ENCODE measurements at regions not wholly inside any gene's neighbourhood (a gene's known extent, or its start where the extent isn't known, plus 50 kb on each side); places are given as distances from the start of the nearest gene placed in this dataset.

DNA sequence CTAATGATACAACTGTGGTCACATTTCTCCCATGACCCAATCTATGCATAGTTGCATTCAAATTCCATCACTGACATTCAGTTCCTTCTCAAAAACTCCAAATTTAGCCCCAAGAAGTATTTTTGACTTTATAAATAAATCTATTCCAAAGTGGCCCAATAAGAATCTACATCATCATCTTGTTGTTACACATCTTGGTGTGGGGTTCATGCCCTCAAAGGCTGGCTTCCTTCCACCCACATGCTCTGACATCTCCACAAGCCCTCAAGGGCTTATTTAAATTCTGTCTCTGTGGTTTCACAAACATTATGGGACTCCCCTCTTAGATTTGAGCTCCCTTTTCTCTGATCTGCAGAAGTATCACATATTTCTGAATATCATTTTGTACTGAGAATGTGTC lies 585.3 kb upstream of the BTBD3 start:
- TF ChIP-seq, protein P1, sequence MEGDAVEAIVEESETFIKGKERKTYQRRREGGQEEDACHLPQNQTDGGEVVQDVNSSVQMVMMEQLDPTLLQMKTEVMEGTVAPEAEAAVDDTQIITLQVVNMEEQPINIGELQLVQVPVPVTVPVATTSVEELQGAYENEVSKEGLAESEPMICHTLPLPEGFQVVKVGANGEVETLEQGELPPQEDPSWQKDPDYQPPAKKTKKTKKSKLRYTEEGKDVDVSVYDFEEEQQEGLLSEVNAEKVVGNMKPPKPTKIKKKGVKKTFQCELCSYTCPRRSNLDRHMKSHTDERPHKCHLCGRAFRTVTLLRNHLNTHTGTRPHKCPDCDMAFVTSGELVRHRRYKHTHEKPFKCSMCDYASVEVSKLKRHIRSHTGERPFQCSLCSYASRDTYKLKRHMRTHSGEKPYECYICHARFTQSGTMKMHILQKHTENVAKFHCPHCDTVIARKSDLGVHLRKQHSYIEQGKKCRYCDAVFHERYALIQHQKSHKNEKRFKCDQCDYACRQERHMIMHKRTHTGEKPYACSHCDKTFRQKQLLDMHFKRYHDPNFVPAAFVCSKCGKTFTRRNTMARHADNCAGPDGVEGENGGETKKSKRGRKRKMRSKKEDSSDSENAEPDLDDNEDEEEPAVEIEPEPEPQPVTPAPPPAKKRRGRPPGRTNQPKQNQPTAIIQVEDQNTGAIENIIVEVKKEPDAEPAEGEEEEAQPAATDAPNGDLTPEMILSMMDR (IDR thresholded peaks at IDR 0.05; ENCODE audit: insufficient read depth, low read length, poor library complexity, severe bottlenecking), result no peak
- no peak overlapping the region for H3K4me3 ChIP-seq (ENCODE audit: low read depth, low read length)
- H3K36me3 ChIP-seq (ENCODE audit: control insufficient read depth, insufficient read depth, low read length), result no peaks in the 10 kb centered on the region
- no peaks in the 10 kb centered on the region for H3K27me3 ChIP-seq (ENCODE audit: control insufficient read depth, insufficient read depth, low read length)
- no peak for DNase-seq (ENCODE audit: low read depth)

DNA sequence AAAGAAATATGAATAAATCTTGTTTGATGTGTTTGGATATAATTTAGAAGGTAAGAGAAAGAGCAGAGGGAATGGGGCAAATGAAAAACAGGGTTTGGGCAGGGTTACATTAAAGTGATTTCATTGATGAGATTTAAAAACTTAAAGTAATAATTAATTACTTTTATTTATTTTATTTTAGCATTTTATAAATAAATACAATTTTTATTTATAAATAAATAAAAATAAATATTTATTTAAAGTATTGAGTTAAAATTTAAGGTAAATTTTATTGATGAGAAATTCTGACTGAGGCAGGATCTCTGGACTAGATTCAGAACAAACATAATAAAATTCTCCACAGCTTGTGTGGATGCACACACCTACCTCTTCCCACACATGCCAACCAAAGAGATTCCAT lies 584.1 kb upstream of the BTBD3 start:
- DNase-seq (ENCODE audit: low read depth), result no peak
- TF ChIP-seq, protein P1 (IDR thresholded peaks at IDR 0.05; ENCODE audit: insufficient read depth, low read length, poor library complexity, severe bottlenecking), result no peak
- H3K27me3 ChIP-seq (ENCODE audit: control insufficient read depth, insufficient read depth, low read length), result no peaks in the 10 kb centered on the region

DNA sequence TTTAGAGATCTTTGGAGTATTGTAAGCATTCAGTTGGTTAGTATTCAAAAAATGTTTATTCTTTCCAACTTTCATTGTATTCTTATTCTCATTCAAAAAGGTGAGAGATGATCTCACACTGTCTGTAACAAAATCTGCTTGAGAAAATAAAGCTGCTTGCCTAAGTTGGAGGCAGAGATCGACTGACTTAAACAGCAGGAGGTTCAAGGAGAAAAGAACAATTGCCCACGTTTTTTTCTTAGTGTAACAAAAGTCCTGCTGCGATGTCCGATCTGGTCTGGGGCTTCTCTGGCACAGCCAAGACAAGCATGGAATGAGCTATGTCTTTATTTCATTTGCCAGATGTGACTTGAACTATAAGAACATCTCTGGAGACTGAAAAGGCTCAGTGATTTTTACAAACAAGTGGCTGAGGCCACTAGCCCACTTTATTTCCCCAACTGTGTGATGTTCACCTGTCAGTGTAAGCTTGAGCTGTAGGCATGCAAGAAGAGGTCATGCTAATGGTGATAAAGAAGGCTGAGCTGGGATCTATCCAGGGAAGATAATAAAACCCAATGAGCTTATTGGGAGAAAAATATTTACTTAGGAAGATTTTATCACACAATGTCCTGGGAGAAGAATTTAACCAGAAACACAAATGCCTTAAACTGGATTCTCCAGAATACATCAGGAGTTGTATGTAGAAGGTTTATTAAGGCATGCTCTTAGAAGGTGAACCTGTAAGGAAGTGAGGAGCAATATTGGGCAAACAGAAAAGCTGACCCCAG lies 580.1 kb upstream of the BTBD3 start:
- Histone ChIP-seq H3K27me3 (ENCODE audit: control insufficient read depth, insufficient read depth, low read length) (no peaks in the 10 kb centered on the region), H3K36me3 (ENCODE audit: control insufficient read depth, insufficient read depth, low read length) (no peaks in the 10 kb centered on the region), H3K4me3 (ENCODE audit: low read depth, low read length) (no peak overlapping the region)
- no peak for DNase-seq (ENCODE audit: low read depth)
- TF ChIP-seq, protein P1 (IDR thresholded peaks at IDR 0.05; ENCODE audit: insufficient read depth, low read length, poor library complexity, severe bottlenecking), result no peak

More for the DNA sequence above, 584.1 kb upstream of the BTBD3 start:
- Histone ChIP-seq H3K36me3 (ENCODE audit: control insufficient read depth, insufficient read depth, low read length) (no peaks in the 10 kb centered on the region), H3K4me3 (ENCODE audit: low read depth, low read length) (no peak overlapping the region)

DNA sequence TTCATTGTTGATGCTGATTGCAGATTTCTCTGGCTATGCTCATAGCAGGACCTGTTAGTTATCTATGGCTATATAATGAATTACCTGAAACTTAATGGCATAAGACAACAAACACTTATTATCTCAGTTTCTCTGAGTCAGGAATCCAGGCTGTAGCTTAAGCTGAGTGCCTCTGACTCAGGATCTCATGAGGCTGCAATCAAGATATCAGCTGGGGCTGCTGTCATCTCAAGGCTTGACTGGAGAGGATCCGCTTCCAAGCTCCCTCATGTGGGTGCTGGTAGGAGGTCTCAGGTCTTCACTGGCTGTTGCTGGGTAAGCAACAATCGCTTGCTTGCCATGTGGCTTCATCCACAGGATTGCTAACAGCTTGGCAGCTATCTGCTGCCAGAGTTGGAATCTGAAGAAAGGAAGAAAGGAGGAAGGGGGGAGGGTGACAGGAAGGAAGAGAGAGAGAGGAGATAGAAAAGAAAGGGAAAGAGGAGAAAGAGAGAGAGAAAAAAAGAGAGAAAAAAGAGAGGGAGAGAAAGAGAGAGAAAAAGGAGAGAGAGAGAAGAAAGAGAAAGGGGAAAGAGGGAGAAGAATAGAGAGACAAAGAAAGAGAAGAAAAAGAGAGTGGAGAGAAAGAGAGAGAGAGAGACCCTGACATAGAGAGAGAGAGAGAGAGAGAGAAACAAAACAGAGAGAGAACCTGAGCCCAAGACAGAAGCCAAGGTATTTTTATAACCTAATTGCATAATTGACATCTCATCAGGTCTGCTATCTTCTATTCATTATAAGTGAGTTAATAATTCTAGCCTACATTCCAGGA lies 579.0 kb upstream of the BTBD3 start:
- no peaks in the 10 kb centered on the region for H3K36me3 ChIP-seq (ENCODE audit: control insufficient read depth, insufficient read depth, low read length)
- no peak for DNase-seq (ENCODE audit: low read depth)
- no peak overlapping the region for H3K4me3 ChIP-seq (ENCODE audit: low read depth, low read length)
- TF ChIP-seq, protein P1 (IDR thresholded peaks at IDR 0.05; ENCODE audit: insufficient read depth, low read length, poor library complexity, severe bottlenecking), result no peak
- no peaks in the 10 kb centered on the region for H3K27me3 ChIP-seq (ENCODE audit: control insufficient read depth, insufficient read depth, low read length)

DNA sequence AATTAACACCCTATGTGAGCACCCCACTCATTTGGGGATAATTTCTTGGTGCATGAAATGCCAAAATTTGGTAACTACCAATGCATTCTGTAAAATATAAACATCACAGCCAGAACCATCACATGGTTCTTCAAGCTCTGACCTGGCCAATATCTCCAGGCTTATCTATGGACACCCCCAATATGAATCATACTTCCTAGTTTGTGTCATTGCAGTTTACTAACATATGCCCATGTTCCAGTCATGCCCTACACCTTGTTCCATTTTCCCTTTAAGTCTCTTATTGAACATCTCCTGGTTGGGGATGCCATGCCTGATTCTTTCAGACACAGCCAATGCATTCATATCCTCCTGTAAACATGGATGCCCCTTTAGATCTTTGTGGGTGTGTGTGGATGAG lies 572.8 kb upstream of the BTBD3 start:
- no peak for DNase-seq (ENCODE audit: low read depth)
- H3K27me3 ChIP-seq (ENCODE audit: control insufficient read depth, insufficient read depth, low read length), result no peaks in the 10 kb centered on the region
- no peak overlapping the region for H3K4me3 ChIP-seq (ENCODE audit: low read depth, low read length)
- TF ChIP-seq, protein P1 (IDR thresholded peaks at IDR 0.05; ENCODE audit: insufficient read depth, low read length, poor library complexity, severe bottlenecking), result no peak
- H3K36me3 ChIP-seq (ENCODE audit: control insufficient read depth, insufficient read depth, low read length), result no peaks in the 10 kb centered on the region
